ENCODE measurements at regions not wholly inside any gene's neighbourhood (a gene's known extent, or its start where the extent isn't known, plus 50 kb on each side); places are given as distances from the start of the nearest gene placed in this dataset.
A peak's percentile ranks its signal among the peaks of the same experiment; 100 is the strongest.

- Mint-ChIP-seq H3K36me3 (ENCODE audit: insufficient read depth) (no peaks in the 10 kb centered on the region), H3K4me1 (peaks cover 5% of the 10 kb centered on the region), H3K9me3 (peaks cover 11% of the 10 kb centered on the region), H3K4me3 (no peak overlapping the region), H3K27me3 (peaks cover 12% of the 10 kb centered on the region), H3K27ac (ENCODE audit: low read depth) (no peak overlapping the region)
- no peak for ATAC-seq (replicated peaks; ENCODE audit: extremely low read depth, poor library complexity, severe bottlenecking)
- DNase-seq (ENCODE audit: low spot score in 2 of 2): no peak
Observed at GRCh38 chr3:174440253-174440701, 418.9 kb upstream of the NAALADL2 start.

GRCh38 chr3:174440741-174441587 is 418.2 kb upstream of the NAALADL2 start:
- Mint-ChIP-seq H3K27ac (ENCODE audit: low read depth) (no peak overlapping the region), H3K4me1 (peaks cover 5% of the 10 kb centered on the region), H3K36me3 (ENCODE audit: insufficient read depth) (no peaks in the 10 kb centered on the region), H3K4me3 (peak overlapping the region; percentile 39), H3K9me3 (peaks cover 11% of the 10 kb centered on the region), H3K27me3 (peaks cover 12% of the 10 kb centered on the region)
- DNase-seq (ENCODE audit: low spot score in 2 of 2) (no peak), ATAC-seq (replicated peaks; ENCODE audit: extremely low read depth, poor library complexity, severe bottlenecking) (peak; percentile 24)

- Mint-ChIP-seq H3K9me3 (peaks cover 8% of the 10 kb centered on the region), H3K4me3 (peak overlapping the region; percentile 39), H3K27me3 (peaks cover 12% of the 10 kb centered on the region), H3K36me3 (ENCODE audit: insufficient read depth) (no peaks in the 10 kb centered on the region), H3K27ac (ENCODE audit: low read depth) (no peak overlapping the region), H3K4me1 (peaks cover 5% of the 10 kb centered on the region)
- DNase-seq (ENCODE audit: low spot score in 2 of 2) (no peak), ATAC-seq (replicated peaks; ENCODE audit: extremely low read depth, poor library complexity, severe bottlenecking) (no peak)
Observed at GRCh38 chr3:174441588-174442301, 417.4 kb upstream of the NAALADL2 start.

GRCh38 chr3:174442302-174442682 is 416.8 kb upstream of the NAALADL2 start:
- H3K9me3 Mint-ChIP-seq: peaks cover 6% of the 10 kb centered on the region
- no peak overlapping the region for H3K4me3 Mint-ChIP-seq
- no peaks in the 10 kb centered on the region for H3K36me3 Mint-ChIP-seq (ENCODE audit: insufficient read depth)

GRCh38 chr3:174444391-174444790 is 414.7 kb upstream of the NAALADL2 start:
- Mint-ChIP-seq H3K27me3 (peaks cover 12% of the 10 kb centered on the region), H3K9me3 (peaks cover 13% of the 10 kb centered on the region), H3K4me1 (peaks cover 5% of the 10 kb centered on the region), H3K27ac (ENCODE audit: low read depth) (no peak overlapping the region), H3K4me3 (no peak overlapping the region), H3K36me3 (ENCODE audit: insufficient read depth) (no peaks in the 10 kb centered on the region)
- ATAC-seq (replicated peaks; ENCODE audit: extremely low read depth, poor library complexity, severe bottlenecking): no peak
- DNase-seq (ENCODE audit: low spot score in 2 of 2): no peak

More at GRCh38 chr3:174442302-174442682, 416.8 kb upstream of the NAALADL2 start:
- DNase-seq (ENCODE audit: low spot score in 2 of 2) (no peak), ATAC-seq (replicated peaks; ENCODE audit: extremely low read depth, poor library complexity, severe bottlenecking) (no peak)
- H3K27ac Mint-ChIP-seq (ENCODE audit: low read depth): no peak overlapping the region
- H3K4me1 Mint-ChIP-seq: peaks cover 5% of the 10 kb centered on the region
- H3K27me3 Mint-ChIP-seq: peaks cover 12% of the 10 kb centered on the region

- H3K27ac Mint-ChIP-seq (ENCODE audit: low read depth): no peak overlapping the region
- no peak for ATAC-seq (replicated peaks; ENCODE audit: extremely low read depth, poor library complexity, severe bottlenecking)
- no peak overlapping the region for H3K4me3 Mint-ChIP-seq
Observed at GRCh38 chr3:174457758-174458157, 401.4 kb upstream of the NAALADL2 start.

GRCh38 chr3:174460831-174461230 is 398.3 kb upstream of the NAALADL2 start:
- H3K9me3 Mint-ChIP-seq: peaks cover 11% of the 10 kb centered on the region
- no peak for DNase-seq (ENCODE audit: low spot score in 2 of 2)
- H3K4me3 Mint-ChIP-seq: no peak overlapping the region
- ATAC-seq (replicated peaks; ENCODE audit: extremely low read depth, poor library complexity, severe bottlenecking): no peak
- no peak overlapping the region for H3K27ac Mint-ChIP-seq (ENCODE audit: low read depth)
- H3K4me1 Mint-ChIP-seq: no peaks in the 10 kb centered on the region
- H3K36me3 Mint-ChIP-seq (ENCODE audit: insufficient read depth): no peaks in the 10 kb centered on the region
- no peaks in the 10 kb centered on the region for H3K27me3 Mint-ChIP-seq

More at GRCh38 chr3:174457758-174458157, 401.4 kb upstream of the NAALADL2 start:
- no peaks in the 10 kb centered on the region for H3K4me1 Mint-ChIP-seq
- DNase-seq (ENCODE audit: low spot score in 2 of 2): no peak
- H3K36me3 Mint-ChIP-seq (ENCODE audit: insufficient read depth): no peaks in the 10 kb centered on the region
- H3K9me3 Mint-ChIP-seq: peaks cover 23% of the 10 kb centered on the region
- H3K27me3 Mint-ChIP-seq: no peaks in the 10 kb centered on the region

GRCh38 chr3:174462916-174463315 is 396.2 kb upstream of the NAALADL2 start:
- H3K27me3 Mint-ChIP-seq: no peaks in the 10 kb centered on the region
- DNase-seq (ENCODE audit: low spot score in 2 of 2): no peak
- no peak overlapping the region for H3K27ac Mint-ChIP-seq (ENCODE audit: low read depth)
- no peak for ATAC-seq (replicated peaks; ENCODE audit: extremely low read depth, poor library complexity, severe bottlenecking)
- no peak overlapping the region for H3K4me3 Mint-ChIP-seq
- no peaks in the 10 kb centered on the region for H3K36me3 Mint-ChIP-seq (ENCODE audit: insufficient read depth)
- no peaks in the 10 kb centered on the region for H3K4me1 Mint-ChIP-seq
- H3K9me3 Mint-ChIP-seq: peaks cover 5% of the 10 kb centered on the region

- H3K4me3 Mint-ChIP-seq: no peak overlapping the region
- no peaks in the 10 kb centered on the region for H3K36me3 Mint-ChIP-seq (ENCODE audit: insufficient read depth)
- no peak for DNase-seq (ENCODE audit: low spot score in 2 of 2)
- H3K27me3 Mint-ChIP-seq: no peaks in the 10 kb centered on the region
- H3K4me1 Mint-ChIP-seq: no peaks in the 10 kb centered on the region
- no peak for ATAC-seq (replicated peaks; ENCODE audit: extremely low read depth, poor library complexity, severe bottlenecking)
- H3K27ac Mint-ChIP-seq (ENCODE audit: low read depth): no peak overlapping the region
- H3K9me3 Mint-ChIP-seq: peaks cover 5% of the 10 kb centered on the region
Observed at GRCh38 chr3:174465177-174465576, 394.0 kb upstream of the NAALADL2 start.

GRCh38 chr3:174466471-174467054 is 392.6 kb upstream of the NAALADL2 start:
- no peaks in the 10 kb centered on the region for H3K4me1 Mint-ChIP-seq
- no peak overlapping the region for H3K27ac Mint-ChIP-seq (ENCODE audit: low read depth)
- no peaks in the 10 kb centered on the region for H3K27me3 Mint-ChIP-seq
- DNase-seq (ENCODE audit: low spot score in 2 of 2): no peak
- no peaks in the 10 kb centered on the region for H3K9me3 Mint-ChIP-seq
- H3K36me3 Mint-ChIP-seq (ENCODE audit: insufficient read depth): no peaks in the 10 kb centered on the region
- ATAC-seq (replicated peaks; ENCODE audit: extremely low read depth, poor library complexity, severe bottlenecking): no peak
- H3K4me3 Mint-ChIP-seq: no peak overlapping the region

- no peak overlapping the region for H3K4me3 Mint-ChIP-seq
- DNase-seq (ENCODE audit: low spot score in 2 of 2) (no peak), ATAC-seq (replicated peaks; ENCODE audit: extremely low read depth, poor library complexity, severe bottlenecking) (no peak)
- H3K36me3 Mint-ChIP-seq (ENCODE audit: insufficient read depth): no peaks in the 10 kb centered on the region
- no peaks in the 10 kb centered on the region for H3K27me3 Mint-ChIP-seq
- peaks cover 7% of the 10 kb centered on the region for H3K9me3 Mint-ChIP-seq
- H3K27ac Mint-ChIP-seq (ENCODE audit: low read depth): no peak overlapping the region
- no peaks in the 10 kb centered on the region for H3K4me1 Mint-ChIP-seq
Observed at GRCh38 chr3:174477491-174477890, 381.6 kb upstream of the NAALADL2 start.

- Mint-ChIP-seq H3K27ac (ENCODE audit: low read depth) (no peak overlapping the region), H3K4me1 (no peaks in the 10 kb centered on the region), H3K36me3 (ENCODE audit: insufficient read depth) (no peaks in the 10 kb centered on the region), H3K27me3 (no peaks in the 10 kb centered on the region), H3K9me3 (peaks cover 11% of the 10 kb centered on the region), H3K4me3 (no peak overlapping the region)
- no peak for ATAC-seq (replicated peaks; ENCODE audit: extremely low read depth, poor library complexity, severe bottlenecking)
- no peak for DNase-seq (ENCODE audit: low spot score in 2 of 2)
Observed at GRCh38 chr3:174480767-174481166, 378.4 kb upstream of the NAALADL2 start.
